Adrenal gland (tissue), 9 donors: ENCODE measurements at regions not wholly inside any gene's neighbourhood (a gene's known extent, or its start where the extent isn't known, plus 50 kb on each side); places are given as distances from the start of the nearest gene placed in this dataset.

Experiments used
- DNase-seq, 7 donors: peaks; one replicate each; pipeline ENCODE4 v3.0.0-alpha.2; 2019 to 2020
- H3K27ac ChIP-seq, 5 donors: fragments of 200-600 bp; sonication (generic) in 4 of 5; 1 replicate in 3 of 5; 2 replicates in 2 of 5; pipeline versions ENCODE4 v1.5.1 to v1.8.0; 2016 to 2020; ENCODE audit warnings: mild to moderate bottlenecking in 1 of 5
- H3K27me3 ChIP-seq: fragments of 200-600 bp; 2 replicates; pipeline ENCODE4 v1.8.0; 2021
- H3K36me3 ChIP-seq, 2 donors: fragments of 200-600 bp; replicated peaks in 1 of 2; 1 replicate in 1 of 2; 2 replicates in 1 of 2; pipeline versions ENCODE4 v1.5.1 to v1.8.0; 2018 to 2022
- H3K4me1 ChIP-seq, 2 donors: fragments of 200-600 bp; replicated peaks in 1 of 2; 1 replicate in 1 of 2; 2 replicates in 1 of 2; pipeline versions ENCODE4 v1.5.1 to v1.8.0; 2018 to 2021
- H3K4me3 ChIP-seq, 4 donors: fragments of 200-600 bp; sonication (generic) in 3 of 4; one replicate each; pipeline ENCODE4 v1.5.1; 2016 to 2018
- H3K9me3 ChIP-seq, 3 donors: fragments of 200-600 bp; sonication (generic) in 1 of 3; replicated peaks in 1 of 3; 1 replicate in 2 of 3; 2 replicates in 1 of 3; pipeline versions ENCODE4 v1.5.1 to v1.8.0; 2016 to 2021
- CTCF ChIP-seq, 6 experiments: fragments of 450-650 bp in 4 of 6; fragments of 200-600 bp in 2 of 6; sonication (generic) in 1 of 6; IDR thresholded peaks; 1 replicate in 5 of 6; 2 replicates in 1 of 6; pipeline versions ENCODE4 v1.5.1 to v1.8.0; 2016 to 2021; ENCODE audit warnings: antibody characterized with exemption in 6 of 6, mild to moderate bottlenecking in 2 of 6, moderate library complexity in 1 of 6
- POLR2A ChIP-seq, 2 donors: fragments of 450-650 bp; IDR thresholded peaks; one replicate each; pipeline ENCODE4 v1.6.1; 2017; ENCODE audit warnings: antibody characterized with exemption in 2 of 2, mild to moderate bottlenecking in 2 of 2, moderate library complexity in 1 of 2
- WGBS, 4 donors: extraction: QIAGEN DNeasy Blood & Tissue Kit in 2 of 4; methylation state at CpG; one replicate each; pipeline versions ENCODE4 v1.1.5 to v1.1.7; 2013 to 2017; 5-methylcytosine and 5-hydroxymethylcytosine counted together
- intact Hi-C, 2 donors: fragments of 100-400 bp; cut with DNase I; formaldehyde crosslinking; loops; one replicate each; pipeline versions ENCODE4 v1.14.1 to v1.15.0; 2022 to 2023
- donor health status: healthy with polysubstance abuse.
- donor health status: Bipolar disorder and iron deficiency.
- donor health status: DM: yes; HTN: yes; CAD: no.
- donor health status: DM: no; HTN: no; CAD: no.
- donor health status: DM: no; HTN: no; CAD: no.

- DNase-seq = no peak
Measured at GRCh38 chr1:232467073-232467760, 162.7 kb downstream of the SIPA1L2 start.

GRCh38 chr1:232464325-232464724 is 165.6 kb downstream of the SIPA1L2 start:
- WGBS, 4 donors = 83 to 93% (median 89%) methylated on average over 1 of the region's 1 CpG
- intact Hi-C loops = no loop called here
- H3K36me3 ChIP-seq = no peaks in the 10 kb centered on the region

More at GRCh38 chr1:232467073-232467760, 162.7 kb downstream of the SIPA1L2 start:
- Histone ChIP-seq H3K9me3 (no peaks in the 10 kb centered on the region), H3K4me3 (no peak overlapping the region), H3K27ac (no peak overlapping the region), H3K27me3 (no peaks in the 10 kb centered on the region), H3K4me1 (peaks cover 0 to 2% of the 10 kb centered on the region in 2 donors), H3K36me3 (no peaks in the 10 kb centered on the region)
- TF ChIP-seq POLR2A (IDR thresholded peaks at IDR 0.05) = no peak
- TF ChIP-seq CTCF (IDR thresholded peaks at IDR 0.05) = no peak
- intact Hi-C loops = no loop called here
- WGBS, 4 donors = 93 to 96% (median 95%) methylated on average over 9 of the region's 9 CpGs

GRCh38 chr1:232463225-232463624 is 166.7 kb downstream of the SIPA1L2 start:
- DNase-seq = no peak
- H3K27me3 ChIP-seq = no peaks in the 10 kb centered on the region
- intact Hi-C loops = no loop called here
- no peaks in the 10 kb centered on the region for H3K36me3 ChIP-seq
- no peaks in the 10 kb centered on the region for H3K9me3 ChIP-seq
- peaks cover 0 to 9% of the 10 kb centered on the region in 2 donors for H3K4me1 ChIP-seq
- no peak for TF ChIP-seq CTCF (IDR thresholded peaks at IDR 0.05)
- no peak overlapping the region for H3K27ac ChIP-seq
- no peak overlapping the region for H3K4me3 ChIP-seq
- WGBS, 4 donors = 82 to 87% (median 86%) methylated on average over 3 of the region's 3 CpGs

More at GRCh38 chr1:232464325-232464724, 165.6 kb downstream of the SIPA1L2 start:
- H3K4me1 ChIP-seq = no peaks in the 10 kb centered on the region
- TF ChIP-seq POLR2A (IDR thresholded peaks at IDR 0.05) = no peak
- no peak for TF ChIP-seq CTCF (IDR thresholded peaks at IDR 0.05)
- no peak for DNase-seq
- no peak overlapping the region for H3K27ac ChIP-seq
- no peaks in the 10 kb centered on the region for H3K27me3 ChIP-seq
- no peak overlapping the region for H3K4me3 ChIP-seq
- no peaks in the 10 kb centered on the region for H3K9me3 ChIP-seq

- DNase-seq = no peak
- WGBS, 4 donors = 78 to 87% (median 85%) methylated on average over 4 of the region's 4 CpGs
- TF ChIP-seq POLR2A (IDR thresholded peaks at IDR 0.05) (no peak), CTCF (IDR thresholded peaks at IDR 0.05) (no peak)
- no peaks in the 10 kb centered on the region for H3K27me3 ChIP-seq
- no peaks in the 10 kb centered on the region for H3K9me3 ChIP-seq
- intact Hi-C loops = no loop called here
- H3K36me3 ChIP-seq = no peaks in the 10 kb centered on the region
- no peak overlapping the region for H3K27ac ChIP-seq
- no peak overlapping the region for H3K4me3 ChIP-seq
- H3K4me1 ChIP-seq = peaks cover 0 to 19% of the 10 kb centered on the region in 2 donors
Measured at GRCh38 chr1:232462213-232462612, 167.7 kb downstream of the SIPA1L2 start.
